Ovary (tissue), 7 donors: ENCODE measurements at regions not wholly inside any gene's neighbourhood (a gene's known extent, or its start where the extent isn't known, plus 50 kb on each side); places are given as distances from the start of the nearest gene placed in this dataset.

ENCODE experiments used
- DNase-seq, 5 donors: peaks; one replicate each; pipeline ENCODE4 v3.0.0-alpha.2; 2019 to 2020
- H3K27ac ChIP-seq, 2 donors: fragments of 200-600 bp; one replicate each; pipeline versions ENCODE4 v1.5.1 to v1.8.0; 2019 to 2022
- H3K27me3 ChIP-seq: fragments of 200-600 bp; one replicate; pipeline ENCODE4 v1.8.0; 2022
- H3K36me3 ChIP-seq: fragments of 200-600 bp; sonication (generic); one replicate; pipeline ENCODE4 v1.5.1; 2019
- H3K4me1 ChIP-seq: one replicate; pipeline ENCODE4 v1.8.1; 2013; ENCODE audit warnings: mild to moderate bottlenecking, moderate library complexity; ENCODE audit not compliant: insufficient read depth
- H3K4me3 ChIP-seq: fragments of 200-600 bp; sonication (generic); one replicate; pipeline ENCODE4 v1.5.1; 2017
- H3K9me3 ChIP-seq, 2 donors: fragments of 200-600 bp in 1 of 2; sonication (generic) in 1 of 2; one replicate each; pipeline versions ENCODE4 v1.5.1 to v1.8.1; 2013 to 2019; ENCODE audit warnings: mild to moderate bottlenecking in 1 of 2, moderate library complexity in 1 of 2
- EP300 ChIP-seq: sonication (generic); formaldehyde crosslinking; IDR thresholded peaks from one replicate; pipeline ENCODE4 v1.6.1; 2017; ENCODE audit warnings: antibody characterized with exemption
- POLR2A ChIP-seq: fragments of 450-650 bp; IDR thresholded peaks from one replicate; pipeline ENCODE4 v1.6.1; 2017; ENCODE audit warnings: antibody characterized with exemption, mild to moderate bottlenecking, moderate library complexity
- WGBS, 3 donors: extraction: QIAGEN DNeasy Blood & Tissue Kit in 1 of 3; methylation state at CpG; one replicate each; pipeline versions ENCODE4 v1.1.5 to v1.1.7; 2013 to 2017; 5-methylcytosine and 5-hydroxymethylcytosine counted together
- intact Hi-C, 4 donors: fragments of 100-400 bp; cut with DNase I; formaldehyde crosslinking; loops; one replicate each; pipeline versions ENCODE4 v1.11.0 to v1.15.1; 2022 to 2023
- TF ChIP-seq, protein P1 (sequence below), 3 donors: fragments of 450-650 bp in 2 of 3; fragments of 200-600 bp in 1 of 3; IDR thresholded peaks; one replicate each; pipeline versions ENCODE4 v1.5.1 to v1.8.0; 2016 to 2022; ENCODE audit warnings: antibody characterized with exemption in 3 of 3, mild to moderate bottlenecking in 1 of 3
- donor health status: DM: no; HTN: no; CAD: no; lungs with moderate emphysema.
- donor health status: DM: no; HTN: no; CAD: no.
- donor health status: Bipolar disorder and iron deficiency.
- donor health status: DM: no; HTN: no; CAD: no.
- donor health status: DM: yes; HTN: yes; CAD: no.

DNA sequence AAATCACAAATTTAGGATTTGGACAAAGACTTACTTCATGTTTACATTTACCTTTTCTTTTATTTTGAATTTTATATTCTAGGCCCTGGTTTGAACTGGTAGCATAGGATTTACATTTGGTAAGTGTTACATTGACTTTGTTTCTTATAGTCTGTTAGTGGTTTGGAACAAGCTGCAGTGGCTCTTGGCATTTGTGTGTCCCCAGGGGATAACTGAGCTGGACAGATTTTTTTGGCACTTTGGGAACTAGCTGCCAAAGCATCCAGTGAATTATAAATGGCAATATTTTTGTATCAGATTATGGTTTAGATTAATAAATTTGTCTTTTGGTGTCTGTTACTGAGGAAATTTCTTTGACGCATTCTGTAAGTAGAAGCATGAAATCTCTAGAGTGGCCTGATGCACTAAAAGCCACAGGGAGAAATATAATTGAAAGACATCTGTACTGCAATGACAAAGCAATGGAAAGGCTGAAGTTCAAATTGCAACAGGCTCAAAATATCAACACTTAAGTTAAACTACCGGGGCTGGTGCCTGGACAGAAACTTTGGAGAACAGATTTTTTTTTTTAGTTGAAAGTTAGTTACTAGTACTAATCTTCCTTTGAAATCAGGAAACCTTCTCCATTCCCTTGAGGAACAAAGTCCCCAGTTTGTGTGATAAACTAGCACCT, 107.6 kb upstream of the PLCXD3 start:
- TF ChIP-seq EP300 (no peak), POLR2A (no peak)
- TF ChIP-seq, protein P1, sequence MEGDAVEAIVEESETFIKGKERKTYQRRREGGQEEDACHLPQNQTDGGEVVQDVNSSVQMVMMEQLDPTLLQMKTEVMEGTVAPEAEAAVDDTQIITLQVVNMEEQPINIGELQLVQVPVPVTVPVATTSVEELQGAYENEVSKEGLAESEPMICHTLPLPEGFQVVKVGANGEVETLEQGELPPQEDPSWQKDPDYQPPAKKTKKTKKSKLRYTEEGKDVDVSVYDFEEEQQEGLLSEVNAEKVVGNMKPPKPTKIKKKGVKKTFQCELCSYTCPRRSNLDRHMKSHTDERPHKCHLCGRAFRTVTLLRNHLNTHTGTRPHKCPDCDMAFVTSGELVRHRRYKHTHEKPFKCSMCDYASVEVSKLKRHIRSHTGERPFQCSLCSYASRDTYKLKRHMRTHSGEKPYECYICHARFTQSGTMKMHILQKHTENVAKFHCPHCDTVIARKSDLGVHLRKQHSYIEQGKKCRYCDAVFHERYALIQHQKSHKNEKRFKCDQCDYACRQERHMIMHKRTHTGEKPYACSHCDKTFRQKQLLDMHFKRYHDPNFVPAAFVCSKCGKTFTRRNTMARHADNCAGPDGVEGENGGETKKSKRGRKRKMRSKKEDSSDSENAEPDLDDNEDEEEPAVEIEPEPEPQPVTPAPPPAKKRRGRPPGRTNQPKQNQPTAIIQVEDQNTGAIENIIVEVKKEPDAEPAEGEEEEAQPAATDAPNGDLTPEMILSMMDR (IDR thresholded peaks at IDR 0.05): no peak
- H3K27ac ChIP-seq: no peak overlapping the region
- H3K4me3 ChIP-seq: no peak overlapping the region
- no peaks in the 10 kb centered on the region for H3K36me3 ChIP-seq
- H3K27me3 ChIP-seq: no peaks in the 10 kb centered on the region
- no peaks in the 10 kb centered on the region for H3K4me1 ChIP-seq
- WGBS, 3 donors: 78 to 82% (median 79%) methylated on average over 2 of the region's 2 CpGs
- intact Hi-C loops: no loop called here
- no peaks in the 10 kb centered on the region for H3K9me3 ChIP-seq
- DNase-seq: no peak

DNA sequence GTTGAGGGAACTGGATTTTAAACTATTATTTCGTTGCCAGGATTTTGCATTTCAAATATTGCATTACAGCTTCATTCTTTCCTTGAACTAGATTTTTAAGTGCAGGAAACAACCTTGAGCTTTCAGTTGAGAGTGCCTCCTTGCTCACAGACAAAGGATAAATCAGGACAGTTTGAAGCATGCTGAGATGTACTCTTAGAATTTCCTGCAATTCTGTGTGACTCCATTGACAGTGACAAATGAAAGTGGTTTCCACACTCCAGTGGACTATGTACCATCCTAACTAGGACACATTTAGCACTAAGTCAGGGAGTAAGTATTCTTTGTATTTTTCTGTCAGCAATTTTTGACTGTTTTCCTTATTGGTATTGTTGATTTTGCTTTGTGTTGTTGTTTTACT, 100.0 kb upstream of the PLCXD3 start:
- H3K27me3 ChIP-seq: no peaks in the 10 kb centered on the region
- intact Hi-C loops: no loop called here
- H3K36me3 ChIP-seq: no peaks in the 10 kb centered on the region
- H3K4me1 ChIP-seq: no peaks in the 10 kb centered on the region
- no peak overlapping the region for H3K27ac ChIP-seq
- no peak overlapping the region for H3K4me3 ChIP-seq
- H3K9me3 ChIP-seq: no peaks in the 10 kb centered on the region
- 4 to 19% (median 9%) methylated on average over 1 of the region's 1 CpG for WGBS, 3 donors
- no peak for DNase-seq
- no peak for TF ChIP-seq EP300
- TF ChIP-seq, protein P1 (IDR thresholded peaks at IDR 0.05): no peak
- TF ChIP-seq POLR2A: no peak

DNA sequence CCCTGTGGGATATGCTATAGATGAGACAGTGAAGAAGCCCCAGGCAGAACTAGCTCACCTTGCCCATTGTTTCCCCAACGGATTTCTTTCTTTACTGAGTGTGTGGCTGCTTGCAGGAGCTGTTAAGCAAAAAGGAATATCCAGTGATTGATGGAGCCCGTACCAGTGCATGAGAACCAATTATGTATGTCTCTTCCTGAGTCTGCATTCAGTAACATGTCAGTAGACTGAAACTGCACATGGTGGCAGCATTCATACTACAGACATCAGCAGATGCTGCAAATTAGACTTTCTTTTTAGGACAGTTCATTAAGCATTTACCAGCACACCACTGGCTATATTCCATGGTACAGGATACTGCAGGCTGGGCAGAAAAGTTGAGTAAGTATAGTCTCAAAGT, 90.3 kb upstream of the PLCXD3 start:
- no peak overlapping the region for H3K27ac ChIP-seq
- no peak overlapping the region for H3K4me3 ChIP-seq
- no peak for TF ChIP-seq EP300
- TF ChIP-seq, protein P1 (IDR thresholded peaks at IDR 0.05): no peak
- TF ChIP-seq POLR2A: no peak
- no peaks in the 10 kb centered on the region for H3K36me3 ChIP-seq
- intact Hi-C loops: no loop called here
- no peaks in the 10 kb centered on the region for H3K9me3 ChIP-seq
- H3K4me1 ChIP-seq: no peaks in the 10 kb centered on the region
- 68 to 80% (median 72%) methylated on average over 2 of the region's 2 CpGs for WGBS, 3 donors
- H3K27me3 ChIP-seq: no peaks in the 10 kb centered on the region
- DNase-seq: no peak

DNA sequence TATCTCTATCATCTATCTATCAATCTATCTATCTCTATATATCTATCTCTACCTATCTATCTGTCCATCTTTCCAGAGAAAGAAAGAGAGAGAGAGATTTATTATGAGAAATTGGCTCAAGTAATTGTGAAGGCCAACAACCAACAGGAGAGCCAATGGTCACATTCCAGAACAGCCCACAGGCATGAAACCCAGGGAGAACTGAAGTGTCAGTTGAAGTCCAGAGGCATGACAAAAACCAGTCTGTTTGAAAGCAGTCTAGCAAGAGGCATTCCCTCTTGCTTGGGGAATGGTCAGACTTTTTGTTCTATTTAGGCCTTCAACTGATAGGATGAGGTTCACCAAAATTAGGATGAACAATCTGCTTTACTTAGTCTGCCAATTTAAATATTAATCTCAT, 87.6 kb upstream of the PLCXD3 start:
- TF ChIP-seq EP300: no peak
- TF ChIP-seq POLR2A: no peak
- TF ChIP-seq, protein P1 (IDR thresholded peaks at IDR 0.05): no peak
- no peak for DNase-seq
- Histone ChIP-seq H3K4me1 (no peaks in the 10 kb centered on the region), H3K27ac (no peak overlapping the region), H3K27me3 (no peaks in the 10 kb centered on the region), H3K4me3 (no peak overlapping the region), H3K9me3 (no peaks in the 10 kb centered on the region), H3K36me3 (no peaks in the 10 kb centered on the region)
- intact Hi-C loops: no loop called here
